Ishikawa (cell line): ENCODE measurements at regions not wholly inside any gene's neighbourhood (a gene's known extent, or its start where the extent isn't known, plus 50 kb on each side); places are given as distances from the start of the nearest gene placed in this dataset.

Experiments
- CREB1 ChIP-seq: IDR thresholded peaks from 2 replicates; pipeline ENCODE4 v1.6.1; 2012; ENCODE audit warnings: low read depth
- FOXM1 ChIP-seq: IDR thresholded peaks from 2 replicates; pipeline ENCODE4 v1.6.1; 2012; ENCODE audit warnings: low read depth, borderline replicate concordance
- RAD21 ChIP-seq: IDR thresholded peaks from 2 replicates; pipeline ENCODE4 v1.6.1; 2012; ENCODE audit warnings: low read depth
- TAF1 ChIP-seq: IDR thresholded peaks from 2 replicates; pipeline ENCODE4 v1.6.1; 2012; ENCODE audit warnings: low read depth, mild to moderate bottlenecking
- YY1 ChIP-seq: IDR thresholded peaks from 2 replicates; pipeline ENCODE4 v1.6.1; 2012; ENCODE audit warnings: low read depth
- ZBTB7A ChIP-seq: IDR thresholded peaks from 2 replicates; pipeline ENCODE4 v1.6.1; 2012; ENCODE audit warnings: low read depth
- TF ChIP-seq, protein P1 (sequence below): IDR thresholded peaks from 2 replicates; pipeline ENCODE4 v1.6.1; 2012

DNA sequence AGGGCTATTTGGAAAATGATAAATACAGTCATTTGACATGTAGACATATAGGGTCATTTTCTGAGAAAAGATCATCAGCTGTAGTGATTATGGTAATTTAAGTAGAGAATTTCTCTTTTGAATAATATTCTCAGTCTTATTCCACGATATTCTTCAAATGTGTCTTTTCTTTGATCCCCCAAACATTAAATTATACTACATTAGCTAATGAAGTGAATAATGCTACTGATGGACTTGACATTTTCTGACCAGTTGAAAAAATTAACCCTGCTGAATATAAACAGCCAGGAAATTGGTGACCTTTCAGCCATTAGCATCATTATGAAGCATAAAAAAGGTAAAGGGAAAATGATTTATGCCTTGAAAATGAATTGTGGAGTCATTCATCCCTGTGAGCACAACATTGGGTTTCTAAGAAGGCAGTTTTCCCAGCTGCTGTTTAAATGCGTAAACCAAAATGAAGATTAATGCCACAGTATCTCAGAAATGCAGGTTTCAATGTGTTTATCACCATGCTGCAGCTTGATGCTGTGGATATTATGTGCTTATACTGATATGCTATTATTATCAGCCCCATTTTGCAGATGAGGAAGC, 489.1 kb downstream of the KCTD16 start:
- TF ChIP-seq YY1: no peak
- TF ChIP-seq TAF1: no peak
- no peak for TF ChIP-seq CREB1
- no peak for TF ChIP-seq RAD21
- no peak for TF ChIP-seq ZBTB7A
- TF ChIP-seq, protein P1, sequence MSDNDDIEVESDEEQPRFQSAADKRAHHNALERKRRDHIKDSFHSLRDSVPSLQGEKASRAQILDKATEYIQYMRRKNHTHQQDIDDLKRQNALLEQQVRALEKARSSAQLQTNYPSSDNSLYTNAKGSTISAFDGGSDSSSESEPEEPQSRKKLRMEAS: no peak
- TF ChIP-seq FOXM1: no peak
